HG02938 (cell line): ENCODE measurements at regions not wholly inside any gene's neighbourhood (a gene's known extent, or its start where the extent isn't known, plus 50 kb on each side); places are given as distances from the start of the nearest gene placed in this dataset.
"Not testable (repeated sequence)": the region's sequence is repeated elsewhere in the genome, so short reads cannot be mapped to it uniquely, and the experiment has no call there.

ENCODE experiments used
- ATAC-seq: cut with Tn5 transposase; IDR thresholded peaks from one replicate; pipeline ENCODE4 v1.9.1; 2021; ENCODE audit warnings: mild to moderate bottlenecking, moderate library complexity; ENCODE audit not compliant: unreplicated experiment

GRCh38 chr2:111598944-111599343, 285.0 kb downstream of the ANAPC1 start:
- ATAC-seq: not testable (repeated sequence)

DNA sequence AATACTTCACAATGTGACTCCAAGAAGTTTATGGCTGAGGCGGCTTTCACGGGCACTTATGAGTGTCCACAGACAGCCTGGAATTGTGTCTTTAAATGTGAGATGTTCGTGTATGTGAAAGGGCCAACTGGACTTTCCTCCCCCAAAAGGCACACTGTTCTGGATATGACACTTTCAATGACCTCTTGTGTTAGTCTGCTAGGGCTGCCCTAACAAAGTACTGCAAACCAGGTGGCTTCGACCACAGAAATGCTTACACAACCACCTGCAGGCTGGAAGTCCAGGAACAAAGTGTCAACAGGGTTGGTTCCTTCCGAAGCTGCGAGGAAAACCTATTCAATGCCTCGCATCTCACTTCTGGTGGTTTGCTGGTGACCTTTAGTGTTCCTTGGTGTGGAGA, 281.7 kb downstream of the ANAPC1 start:
- not testable (repeated sequence) for ATAC-seq

GRCh38 chr2:111605798-111606197, 278.2 kb downstream of the ANAPC1 start:
- ATAC-seq: not testable (repeated sequence)

DNA sequence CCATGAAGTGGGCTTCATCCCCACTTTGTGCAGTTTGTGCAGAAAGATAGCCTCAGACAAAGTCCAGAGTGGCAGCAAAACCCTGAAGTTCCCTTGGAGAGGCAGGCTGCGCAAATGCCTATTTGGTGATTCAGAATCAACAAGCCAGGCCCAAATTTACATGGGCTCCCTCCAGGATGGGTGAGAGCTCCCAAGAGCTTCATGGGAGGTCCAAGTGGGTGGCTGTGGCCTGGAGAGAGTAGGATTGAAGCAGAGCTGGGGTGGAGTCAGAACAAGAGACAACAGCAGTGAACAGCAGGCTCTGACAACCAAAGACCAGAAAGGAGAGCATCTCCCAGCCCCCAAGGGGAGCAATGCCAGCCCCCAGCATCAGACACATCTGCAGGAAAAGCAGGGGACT, 277.4 kb downstream of the ANAPC1 start:
- ATAC-seq: not testable (repeated sequence)

DNA sequence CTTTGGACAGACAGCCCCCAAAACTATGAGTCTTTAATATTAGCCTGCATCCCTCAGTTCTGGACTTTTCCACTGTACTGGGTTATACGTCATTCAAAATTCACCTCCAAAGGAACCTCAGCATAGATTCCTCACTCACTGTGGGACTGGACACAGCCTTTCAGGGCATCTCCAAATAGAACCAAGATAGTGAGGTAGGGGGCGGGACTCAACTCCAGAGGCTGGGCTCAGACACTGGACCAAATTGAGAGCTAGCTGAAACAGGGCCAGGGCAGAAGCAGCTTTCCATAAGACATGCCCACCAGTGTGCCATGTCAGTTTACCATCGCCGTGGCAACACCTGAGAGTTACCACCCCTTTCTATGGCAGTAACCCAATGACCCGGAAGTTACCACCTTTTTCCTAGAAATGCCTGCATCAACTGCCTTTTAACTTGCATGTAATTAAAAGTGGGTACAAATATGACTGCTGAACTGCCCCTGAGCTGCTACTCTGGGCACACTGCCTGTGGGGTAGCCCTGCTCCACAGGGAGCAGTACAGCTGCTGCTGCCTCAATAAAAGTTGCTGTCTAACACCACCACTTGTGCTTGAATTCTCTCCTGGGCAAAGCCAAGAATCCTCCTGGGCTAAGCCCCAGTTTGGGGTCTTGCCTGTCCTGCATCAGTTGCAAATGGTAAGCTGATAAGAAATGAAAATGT, 274.7 kb downstream of the ANAPC1 start:
- ATAC-seq: not testable (repeated sequence)

DNA sequence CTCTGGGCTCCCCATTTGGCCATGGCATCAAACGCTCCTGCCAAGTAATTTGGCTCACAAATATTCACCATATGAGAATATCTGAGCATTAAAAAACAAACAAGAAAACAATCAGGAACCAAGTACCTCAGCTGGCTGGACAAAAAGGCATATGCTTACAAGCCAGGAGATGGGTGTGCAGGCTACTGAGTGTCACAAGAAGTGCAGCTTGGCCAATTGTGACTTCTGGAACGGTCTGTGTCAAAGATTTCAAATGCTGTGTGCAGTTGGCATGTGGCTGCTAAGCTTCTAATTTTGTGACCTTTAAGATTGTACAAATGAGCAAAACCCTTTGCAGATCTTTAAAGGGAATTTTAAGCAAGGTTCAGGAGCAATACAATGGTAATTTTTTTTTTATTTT, 274.0 kb downstream of the ANAPC1 start:
- ATAC-seq: not testable (repeated sequence)

GRCh38 chr2:111616651-111617218, 267.3 kb downstream of the ANAPC1 start:
- no peak for ATAC-seq

- no peak for ATAC-seq
Measured at GRCh38 chr2:111617299-111618225, 266.4 kb downstream of the ANAPC1 start.

- ATAC-seq: no peak
Measured at GRCh38 chr2:111618226-111618977, 265.6 kb downstream of the ANAPC1 start.

DNA sequence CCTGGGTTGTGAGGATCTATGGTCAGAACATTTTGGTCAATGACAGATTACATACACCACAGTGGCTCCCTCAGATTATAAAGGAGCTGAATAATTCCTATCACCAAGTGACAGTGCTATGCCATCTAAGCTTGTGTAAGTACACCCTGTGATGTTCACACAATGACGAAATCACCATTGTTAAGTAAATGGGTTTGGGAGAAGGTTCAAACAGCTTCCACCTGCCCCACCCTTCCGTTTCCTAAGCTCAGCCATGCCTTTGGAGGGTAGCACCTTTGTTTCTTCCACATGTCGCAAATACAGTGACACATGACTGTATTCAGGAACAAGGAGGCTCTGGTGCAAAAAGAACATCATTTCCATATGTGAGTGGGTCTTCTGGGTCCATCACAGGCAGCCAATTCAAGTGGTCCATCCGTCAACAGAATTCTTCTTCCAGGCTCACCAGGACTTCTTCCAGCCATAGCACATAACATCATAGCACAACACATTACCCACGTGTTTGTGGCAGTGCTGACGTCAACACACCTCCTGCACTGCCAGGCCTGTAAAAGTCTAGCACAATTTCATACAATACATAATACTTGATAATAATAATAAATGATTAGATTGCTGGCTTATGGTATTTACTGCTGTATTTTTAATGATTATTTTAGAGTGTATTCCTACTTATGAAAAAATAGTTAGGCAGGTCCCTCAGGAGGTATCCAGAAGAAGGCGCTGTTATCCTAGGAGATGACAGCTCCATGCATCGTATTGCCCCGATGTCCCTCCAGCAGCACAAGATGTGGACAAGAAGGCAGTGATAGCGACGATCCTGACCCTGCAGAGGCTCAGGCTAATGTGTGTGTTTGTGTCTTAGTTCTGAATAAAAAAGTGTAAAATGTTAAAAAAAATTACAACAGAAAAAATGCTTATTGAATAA, 264.8 kb downstream of the ANAPC1 start:
- ATAC-seq: no peak

DNA sequence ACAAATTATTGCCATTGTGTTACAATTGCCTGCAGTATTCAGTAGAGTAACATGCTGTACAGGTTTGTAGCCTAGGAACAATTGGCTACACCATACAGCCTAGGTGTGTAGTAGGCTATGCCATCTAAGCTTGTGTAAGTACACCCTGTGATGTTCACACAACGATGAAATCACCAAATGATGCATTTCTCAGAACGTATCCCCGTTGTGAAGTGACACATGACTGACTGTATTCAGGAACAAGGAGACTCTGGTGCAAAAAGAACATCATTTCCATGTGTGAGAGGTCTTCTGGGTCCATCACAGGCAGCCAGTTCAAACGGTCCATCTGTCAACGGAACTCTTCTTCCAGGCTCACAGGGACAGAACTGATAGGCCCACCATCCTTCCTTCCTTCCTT, 263.7 kb downstream of the ANAPC1 start:
- no peak for ATAC-seq

DNA sequence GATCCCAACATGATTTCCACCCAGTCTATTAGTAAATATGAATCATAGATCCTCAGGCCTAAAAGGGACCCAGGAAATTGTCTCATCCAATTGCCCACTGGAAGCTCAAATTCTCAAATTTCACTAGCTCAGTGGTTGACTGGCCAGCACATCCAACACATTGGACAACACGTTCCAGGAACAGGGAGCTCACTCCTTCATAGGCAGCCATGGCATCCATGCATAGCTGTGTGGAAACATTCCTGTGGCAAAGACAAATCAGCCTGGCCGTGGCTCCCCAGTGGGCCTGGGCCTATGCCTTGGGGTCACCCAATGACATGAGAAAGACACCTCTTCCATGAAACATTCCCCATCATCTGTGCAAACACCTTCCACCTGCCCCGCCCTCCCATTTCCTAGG, 261.1 kb downstream of the ANAPC1 start:
- ATAC-seq: no peak

GRCh38 chr2:111623380-111623779, 260.6 kb downstream of the ANAPC1 start:
- ATAC-seq: no peak

GRCh38 chr2:111624411-111625156, 259.4 kb downstream of the ANAPC1 start:
- ATAC-seq: no peak

DNA sequence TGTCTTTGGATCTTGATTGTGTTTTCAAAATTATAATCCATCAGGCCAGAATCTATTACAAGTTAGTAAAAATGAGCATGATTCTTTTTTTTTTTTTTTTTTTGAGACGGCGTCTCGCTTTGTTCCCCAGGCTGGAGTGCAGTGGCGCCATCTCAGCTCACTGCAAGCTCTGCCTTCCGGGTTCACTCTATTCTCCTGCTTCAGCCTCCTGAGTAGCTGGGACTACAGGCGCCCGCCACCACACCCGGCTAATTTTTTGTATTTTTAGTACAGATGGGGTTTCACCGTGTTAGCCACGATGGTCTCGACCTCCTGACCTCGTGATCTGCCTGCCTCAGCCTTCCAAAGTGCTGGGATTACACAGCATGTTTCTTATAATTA, 258.8 kb downstream of the ANAPC1 start:
- not testable (repeated sequence) for ATAC-seq

GRCh38 chr2:111626037-111626864, 257.7 kb downstream of the ANAPC1 start:
- ATAC-seq: no peak

DNA sequence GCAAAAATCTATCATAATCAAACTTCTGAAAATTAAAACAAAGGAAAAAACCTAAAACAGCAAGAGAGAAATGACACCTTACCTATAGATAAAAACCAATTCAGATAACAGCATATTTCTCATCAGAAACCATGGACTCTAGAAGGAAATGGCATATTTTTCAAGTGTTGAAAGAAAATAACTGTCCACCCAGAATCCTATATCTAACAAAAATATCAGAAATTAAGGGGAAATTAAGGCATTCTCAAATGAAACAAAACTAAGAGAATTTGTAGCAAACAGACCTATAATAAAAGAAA, 257.2 kb downstream of the ANAPC1 start:
- ATAC-seq: no peak

DNA sequence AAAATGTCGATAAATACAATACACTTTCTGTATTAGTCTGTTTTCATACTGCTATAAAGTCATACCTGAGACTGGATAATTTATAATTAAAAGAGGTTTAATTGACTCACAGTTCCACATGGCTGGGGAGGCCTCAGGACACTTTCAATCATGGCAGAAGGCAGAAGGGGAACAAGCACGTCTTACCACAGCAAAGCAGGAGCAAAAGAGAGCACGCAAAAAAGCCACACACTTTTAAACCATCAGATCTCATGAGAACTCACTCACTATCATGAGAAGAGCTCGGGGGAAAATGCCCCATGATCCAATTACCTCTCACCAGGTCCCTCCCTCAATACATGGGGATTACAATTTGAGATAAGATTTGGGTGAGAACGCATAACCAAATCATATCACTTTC, 256.7 kb downstream of the ANAPC1 start:
- ATAC-seq: no peak

- no peak for ATAC-seq
Measured at GRCh38 chr2:111628221-111628620, 255.8 kb downstream of the ANAPC1 start.
